ENCODE measurements at regions not wholly inside any gene's neighbourhood (a gene's known extent, or its start where the extent isn't known, plus 50 kb on each side); places are given as distances from the start of the nearest gene placed in this dataset.

DNA sequence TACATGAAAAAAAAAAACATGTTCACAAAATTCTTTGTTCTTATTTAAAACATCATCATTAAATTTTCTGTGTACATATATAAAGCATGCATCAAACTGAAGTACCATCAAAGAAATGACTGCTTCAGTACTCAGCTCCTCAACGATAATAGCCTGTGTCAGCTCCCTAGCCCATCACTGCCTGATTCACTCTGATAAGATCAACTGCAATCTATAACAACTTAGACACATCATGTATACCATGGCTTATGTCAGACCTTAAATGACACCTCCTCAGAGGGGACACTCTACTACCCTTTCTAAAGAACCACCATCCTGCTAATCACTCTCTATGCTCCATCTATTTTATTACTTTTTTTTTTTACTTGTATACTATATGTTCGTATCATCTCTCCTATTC, 200.5 kb upstream of the TLE4 start:
- Histone ChIP-seq H3K36me3 (ENCODE audit: control insufficient read depth in 2 of 4, insufficient read depth in 4 of 4, low read length in 3 of 4) (no peaks in the 10 kb centered on the region), H3K14ac (ENCODE audit: insufficient read length) (no peak overlapping the region), H3K18ac (ENCODE audit: extremely low read depth, low read length) (no peak overlapping the region), H3K4me1 (replicated peaks in 1 of 4; ENCODE audit: control insufficient read depth in 3 of 4, insufficient read depth in 4 of 4, low read length in 3 of 4) (no peaks in the 10 kb centered on the region), H4K8ac (ENCODE audit: extremely low read depth, insufficient read depth, low read length) (no peak overlapping the region), H4K5ac (ENCODE audit: insufficient read length, low read depth, low read length) (no peak overlapping the region), H3K9ac (replicated peaks in 1 of 4; ENCODE audit: extremely low read depth in 1 of 4, low read depth in 3 of 4, low read length in 3 of 4) (no peak overlapping the region), H2BK12ac (ENCODE audit: low read depth, low read length) (no peak overlapping the region), H4K91ac (replicated peaks; ENCODE audit: insufficient read length, low read length) (no peak overlapping the region), H4K20me1 (replicated peaks in 1 of 2; ENCODE audit: control insufficient read depth in 1 of 2, insufficient read depth in 2 of 2, low read length in 2 of 2) (no peaks in the 10 kb centered on the region), H2BK5ac (ENCODE audit: low read depth, low read length) (no peak overlapping the region), H2BK15ac (ENCODE audit: low read length) (no peak overlapping the region), H3K9me3 (ENCODE audit: insufficient read depth in 2 of 2, low read depth in 1 of 2, low read length in 1 of 2) (no peaks in the 10 kb centered on the region), H3K27me3 (replicated peaks in 1 of 4; ENCODE audit: control insufficient read depth in 3 of 4, extremely low read depth in 1 of 4, insufficient read depth in 3 of 4, low read length in 3 of 4) (no peaks in the 10 kb centered on the region), H2AFZ (ENCODE audit: low read length) (no peak overlapping the region), H3K23ac (ENCODE audit: insufficient read length) (no peak overlapping the region), H2BK120ac (replicated peaks; ENCODE audit: low read depth, low read length) (no peak overlapping the region), H3K23me2 (ENCODE audit: low read depth, low read length) (no peaks in the 10 kb centered on the region; the same call in 1 of the 2 replicates), H3K27ac (ENCODE audit: low read depth, low read length) (no peak overlapping the region), H3K79me2 (ENCODE audit: control insufficient read depth in 1 of 2, insufficient read depth in 2 of 2, low read length in 2 of 2) (no peaks in the 10 kb centered on the region), H3K4ac (replicated peaks; ENCODE audit: insufficient read length, low read depth, low read length) (no peak overlapping the region), H3K4me3 (ENCODE audit: extremely low read depth in 1 of 4, insufficient read depth in 2 of 4, low read depth in 3 of 4, low read length in 4 of 4) (no peak overlapping the region), H2AK5ac (ENCODE audit: low read depth, low read length) (no peak overlapping the region), H3K4me2 (ENCODE audit: insufficient read depth in 1 of 2, low read depth in 2 of 2, low read length in 2 of 2) (no peak overlapping the region), H3K79me1 (ENCODE audit: low read depth, low read length) (no peaks in the 10 kb centered on the region), H3K56ac (replicated peaks; ENCODE audit: insufficient read length, low read depth, low read length) (no peak overlapping the region), H2BK20ac (ENCODE audit: low read length) (no peak overlapping the region)
- ChIA-PET CTCF (ENCODE audit: partially characterized antibody) (no interaction called here), POLR2A (ENCODE audit: partially characterized antibody) (interaction anchor here (0.7 kb wide), 2 partner anchors 23 to 357 kb away, joined by 3 to 4 read pairs; no protein-coding TSS in a partner anchor)
- DNase-seq (ENCODE audit: low read depth in 1 of 2, low spot score in 2 of 2) (no peak), FAIRE-seq (no peak)
- 85 to 100% methylated on average over 1 to 2 of the region's 2 CpGs for WGBS, 2 experiments (ENCODE audit: extremely low coverage in 1 of 2, insufficient coverage in 1 of 2, insufficient read length in 1 of 2, insufficient replicate concordance in 2 of 2, low coverage in 1 of 2, low lambda C conversion rate in 2 of 2, missing lambda C conversion rate in 1 of 2)
- TF ChIP-seq TCF12 (IDR thresholded peaks at IDR 0.05; ENCODE audit: low read depth, low read length), result no peak
- no peak for TF ChIP-seq SP4 (IDR thresholded peaks at IDR 0.05; ENCODE audit: low read length)
- TF ChIP-seq ZNF274 (IDR thresholded peaks at IDR 0.05; ENCODE audit: borderline replicate concordance, extremely low read depth, low read length), result no peak
- no peak for TF ChIP-seq POU5F1 (IDR thresholded peaks at IDR 0.05; ENCODE audit: low read depth, low read length)
- no peak for TF ChIP-seq USF2 (IDR thresholded peaks at IDR 0.05; ENCODE audit: low read length)
- TF ChIP-seq TBP (IDR thresholded peaks at IDR 0.05; ENCODE audit: low read depth, low read length), result no peak
- TF ChIP-seq SP2 (IDR thresholded peaks at IDR 0.05; ENCODE audit: low read length), result no peak
- no peak for TF ChIP-seq NRF1 (IDR thresholded peaks at IDR 0.05; ENCODE audit: low read depth, low read length)
